Stimulated activated CD4-positive, alpha-beta T cell treated with anti-CD3 and anti-CD28 coated beads, Interleukin-1b, Interleukin-23, amount 100 ng/mL, for 4 hours (primary cell): ENCODE measurements at regions not wholly inside any gene's neighbourhood (a gene's known extent, or its start where the extent isn't known, plus 50 kb on each side); places are given as distances from the start of the nearest gene placed in this dataset.

ENCODE experiments used
- DNase-seq, 2 donors: peaks; one replicate each; pipeline ENCODE4 v3.0.0-alpha.2; 2020; ENCODE audit warnings: low read depth in 2 of 2

- DNase-seq: no peak
Measured at GRCh38 chr2:191559569-191559968, 118.4 kb upstream of the NABP1 start.

GRCh38 chr2:191560411-191560980 lies 117.4 kb upstream of the NABP1 start:
- no peak for DNase-seq

- no peak for DNase-seq
Measured at GRCh38 chr2:191565120-191565519, 112.8 kb upstream of the NABP1 start.

- no peak for DNase-seq
Measured at GRCh38 chr2:191565647-191566198, 112.2 kb upstream of the NABP1 start.

- DNase-seq: peak; percentile 52 to 67
Measured at GRCh38 chr2:191566344-191566743, 111.6 kb upstream of the NABP1 start.

GRCh38 chr2:191567206-191567605 lies 110.7 kb upstream of the NABP1 start:
- DNase-seq: no peak

- DNase-seq: no peak
Measured at GRCh38 chr2:191569025-191569424, 108.9 kb upstream of the NABP1 start.

GRCh38 chr2:191571163-191571769 lies 106.7 kb upstream of the NABP1 start:
- peak in 1 of 2 donors; percentile 24 for DNase-seq

GRCh38 chr2:191572319-191572718 lies 105.6 kb upstream of the NABP1 start:
- no peak for DNase-seq

- no peak for DNase-seq
Measured at GRCh38 chr2:191573216-191573615, 104.7 kb upstream of the NABP1 start.

GRCh38 chr2:191574232-191574631 lies 103.7 kb upstream of the NABP1 start:
- DNase-seq: no peak

GRCh38 chr2:191577605-191578004 lies 100.3 kb upstream of the NABP1 start:
- no peak for DNase-seq

- DNase-seq: no peak
Measured at GRCh38 chr2:191578031-191578430, 99.9 kb upstream of the NABP1 start.

GRCh38 chr2:191580581-191580980 lies 97.4 kb upstream of the NABP1 start:
- DNase-seq: no peak

GRCh38 chr2:191581003-191581402 lies 96.9 kb upstream of the NABP1 start:
- DNase-seq: no peak

- DNase-seq: no peak
Measured at GRCh38 chr2:191582355-191582754, 95.6 kb upstream of the NABP1 start.

GRCh38 chr2:191591025-191591424 lies 86.9 kb upstream of the NABP1 start:
- no peak for DNase-seq

GRCh38 chr2:191593622-191594385 lies 84.1 kb upstream of the NABP1 start:
- DNase-seq: no peak

GRCh38 chr2:191597186-191597751 lies 80.7 kb upstream of the NABP1 start:
- no peak for DNase-seq

- DNase-seq: no peak
Measured at GRCh38 chr2:191598296-191598695, 79.6 kb upstream of the NABP1 start.

GRCh38 chr2:191601060-191601459 lies 76.9 kb upstream of the NABP1 start:
- DNase-seq: no peak

GRCh38 chr2:191604154-191604553 lies 73.8 kb upstream of the NABP1 start:
- no peak for DNase-seq

GRCh38 chr2:191607096-191607495 lies 70.8 kb upstream of the NABP1 start:
- DNase-seq: no peak
